ENCODE measurements at regions not wholly inside any gene's neighbourhood (a gene's known extent, or its start where the extent isn't known, plus 50 kb on each side); places are given as distances from the start of the nearest gene placed in this dataset.

DNA sequence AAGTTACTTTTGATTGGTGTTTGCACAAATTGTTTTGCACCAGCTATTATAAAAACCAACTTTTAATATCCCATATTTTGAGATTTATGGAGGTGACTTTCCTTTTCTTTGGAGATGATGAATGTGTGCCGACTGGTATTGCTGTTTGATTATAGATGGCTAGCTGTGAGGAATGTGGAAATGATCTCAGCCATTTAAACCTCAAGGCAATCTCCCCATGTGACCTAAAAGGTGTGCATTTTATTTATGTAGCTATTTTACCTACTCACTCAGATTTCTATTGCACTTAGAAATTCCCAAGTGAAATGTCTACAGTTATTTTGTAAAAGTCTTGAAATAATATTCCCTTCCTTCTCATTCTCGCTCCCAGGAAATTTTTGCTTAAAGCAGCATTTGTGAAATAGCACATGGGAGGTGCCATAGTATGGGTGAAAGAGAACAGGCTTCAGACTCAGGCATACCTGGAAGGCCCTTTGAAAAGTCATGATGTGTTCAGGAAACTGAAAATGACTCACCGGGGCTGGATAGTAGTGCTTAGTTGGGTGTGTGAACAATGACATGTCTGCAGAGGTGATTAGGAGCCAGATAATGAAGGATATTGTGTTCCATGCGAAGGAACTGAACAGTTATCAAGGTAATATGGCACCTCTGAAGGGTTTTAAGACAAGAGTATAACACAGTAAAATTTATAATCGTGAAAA lies 247.6 kb downstream of the CBLL2 start:
- TF ChIP-seq, protein P1, sequence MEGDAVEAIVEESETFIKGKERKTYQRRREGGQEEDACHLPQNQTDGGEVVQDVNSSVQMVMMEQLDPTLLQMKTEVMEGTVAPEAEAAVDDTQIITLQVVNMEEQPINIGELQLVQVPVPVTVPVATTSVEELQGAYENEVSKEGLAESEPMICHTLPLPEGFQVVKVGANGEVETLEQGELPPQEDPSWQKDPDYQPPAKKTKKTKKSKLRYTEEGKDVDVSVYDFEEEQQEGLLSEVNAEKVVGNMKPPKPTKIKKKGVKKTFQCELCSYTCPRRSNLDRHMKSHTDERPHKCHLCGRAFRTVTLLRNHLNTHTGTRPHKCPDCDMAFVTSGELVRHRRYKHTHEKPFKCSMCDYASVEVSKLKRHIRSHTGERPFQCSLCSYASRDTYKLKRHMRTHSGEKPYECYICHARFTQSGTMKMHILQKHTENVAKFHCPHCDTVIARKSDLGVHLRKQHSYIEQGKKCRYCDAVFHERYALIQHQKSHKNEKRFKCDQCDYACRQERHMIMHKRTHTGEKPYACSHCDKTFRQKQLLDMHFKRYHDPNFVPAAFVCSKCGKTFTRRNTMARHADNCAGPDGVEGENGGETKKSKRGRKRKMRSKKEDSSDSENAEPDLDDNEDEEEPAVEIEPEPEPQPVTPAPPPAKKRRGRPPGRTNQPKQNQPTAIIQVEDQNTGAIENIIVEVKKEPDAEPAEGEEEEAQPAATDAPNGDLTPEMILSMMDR (IDR thresholded peaks at IDR 0.05), result no peak
- no peak for TF ChIP-seq POLR2AphosphoS5 (IDR thresholded peaks at IDR 0.05)
- TF ChIP-seq POLR2A (IDR thresholded peaks at IDR 0.05), result no peak
